GM12892 (cell line): ENCODE measurements at regions not wholly inside any gene's neighbourhood (a gene's known extent, or its start where the extent isn't known, plus 50 kb on each side); places are given as distances from the start of the nearest gene placed in this dataset.

ENCODE experiments used
- POLR2A ChIP-seq: IDR thresholded peaks from 2 replicates; pipeline ENCODE4 v1.6.1; 2011; ENCODE audit warnings: low read depth, low read length, control low read depth
- POLR2AphosphoS5 ChIP-seq: IDR thresholded peaks from 2 replicates; pipeline ENCODE4 v1.6.1; 2011; ENCODE audit warnings: low read depth, low read length, control low read depth
- TAF1 ChIP-seq: IDR thresholded peaks from 2 replicates; pipeline ENCODE4 v1.6.1; 2011; ENCODE audit warnings: low read depth, mild to moderate bottlenecking, control low read depth, low read length, borderline replicate concordance

DNA sequence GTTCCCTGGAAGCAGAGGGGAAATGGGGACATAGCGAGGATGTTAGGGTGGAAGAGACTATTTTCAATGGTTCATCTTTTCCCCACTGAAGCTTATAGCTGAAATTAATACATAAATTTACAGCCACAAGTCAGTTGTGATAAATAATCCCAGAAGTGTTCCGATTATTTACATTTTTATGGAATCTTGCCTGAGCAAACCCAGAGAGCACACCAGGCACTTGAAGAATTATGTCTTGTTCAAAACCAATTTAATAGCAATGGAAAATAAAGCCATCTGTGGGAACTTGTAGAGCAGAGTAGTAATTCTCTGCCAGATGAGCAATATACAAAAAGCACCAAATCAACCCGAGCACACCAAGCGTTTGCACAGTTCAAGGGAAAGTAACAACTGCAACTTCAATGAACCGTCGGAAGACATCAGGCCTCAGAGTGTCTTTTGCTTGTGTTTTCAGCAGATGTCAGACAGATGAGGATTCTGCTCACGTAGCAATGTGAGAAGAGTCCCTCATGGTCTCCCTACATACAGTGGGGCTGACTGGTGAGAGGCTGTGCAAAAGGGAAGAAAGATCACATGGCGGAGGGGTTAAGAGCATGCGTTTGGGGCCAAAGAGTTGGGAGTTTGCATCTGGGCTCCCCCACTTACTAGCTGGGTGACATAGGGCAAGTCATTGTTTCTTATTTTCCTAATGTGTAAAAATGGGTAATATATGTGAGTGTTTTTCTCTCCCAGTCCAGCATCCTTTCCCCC is 148.7 kb upstream of the HS3ST2 start:
- no peak for TF ChIP-seq POLR2AphosphoS5
- TF ChIP-seq POLR2A: no peak
- TF ChIP-seq TAF1: no peak
